HepG2 (cell line): ENCODE measurements at regions not wholly inside any gene's neighbourhood (a gene's known extent, or its start where the extent isn't known, plus 50 kb on each side); places are given as distances from the start of the nearest gene placed in this dataset.

Experiments
- AHR ChIP-seq: IDR thresholded peaks from 2 replicates; pipeline ENCODE4 v1.6.1; 2018; ENCODE audit warnings: missing genetic modification reagents, missing compliant biosample characterization
- HDAC6 ChIP-seq: fragments of 200-600 bp; sonication (generic); IDR thresholded peaks from 2 replicates; pipeline ENCODE4 v1.7.0; 2017; ENCODE audit warnings: mild to moderate bottlenecking, antibody characterized with exemption, low read length, low read depth
- MIXL1 ChIP-seq: IDR thresholded peaks from 2 replicates; pipeline ENCODE4 v1.6.1; 2016
- PLRG1 ChIP-seq: fragments of 450-650 bp; conservative IDR thresholded peaks from 2 replicates; pipeline ENCODE4 v1.6.1; 2016
- TF ChIP-seq, protein P1 (sequence below), 2 experiments: fragments of 450-650 bp in 1 of 2; sonication (generic) in 1 of 2; formaldehyde crosslinking in 1 of 2; IDR thresholded peaks; 2 replicates each; pipeline versions ENCODE4 v1.6.1 to v1.8.0; 2016 to 2022; ENCODE audit warnings: antibody characterized with exemption in 1 of 2, mild to moderate bottlenecking in 1 of 2, missing genetic modification reagents in 1 of 2
- TF ChIP-seq, protein P2 (sequence below): sonication (generic); formaldehyde crosslinking; IDR thresholded peaks from 2 replicates; pipeline ENCODE4 v1.4.0; 2020; ENCODE audit warnings: mild to moderate bottlenecking, low read depth, missing genetic modification reagents
- TF ChIP-seq, protein P3 (sequence below): sonication (generic); formaldehyde crosslinking; IDR thresholded peaks from 2 replicates; pipeline ENCODE4 v1.5.1; 2020; ENCODE audit warnings: missing genetic modification reagents, mild to moderate bottlenecking, borderline replicate concordance

DNA sequence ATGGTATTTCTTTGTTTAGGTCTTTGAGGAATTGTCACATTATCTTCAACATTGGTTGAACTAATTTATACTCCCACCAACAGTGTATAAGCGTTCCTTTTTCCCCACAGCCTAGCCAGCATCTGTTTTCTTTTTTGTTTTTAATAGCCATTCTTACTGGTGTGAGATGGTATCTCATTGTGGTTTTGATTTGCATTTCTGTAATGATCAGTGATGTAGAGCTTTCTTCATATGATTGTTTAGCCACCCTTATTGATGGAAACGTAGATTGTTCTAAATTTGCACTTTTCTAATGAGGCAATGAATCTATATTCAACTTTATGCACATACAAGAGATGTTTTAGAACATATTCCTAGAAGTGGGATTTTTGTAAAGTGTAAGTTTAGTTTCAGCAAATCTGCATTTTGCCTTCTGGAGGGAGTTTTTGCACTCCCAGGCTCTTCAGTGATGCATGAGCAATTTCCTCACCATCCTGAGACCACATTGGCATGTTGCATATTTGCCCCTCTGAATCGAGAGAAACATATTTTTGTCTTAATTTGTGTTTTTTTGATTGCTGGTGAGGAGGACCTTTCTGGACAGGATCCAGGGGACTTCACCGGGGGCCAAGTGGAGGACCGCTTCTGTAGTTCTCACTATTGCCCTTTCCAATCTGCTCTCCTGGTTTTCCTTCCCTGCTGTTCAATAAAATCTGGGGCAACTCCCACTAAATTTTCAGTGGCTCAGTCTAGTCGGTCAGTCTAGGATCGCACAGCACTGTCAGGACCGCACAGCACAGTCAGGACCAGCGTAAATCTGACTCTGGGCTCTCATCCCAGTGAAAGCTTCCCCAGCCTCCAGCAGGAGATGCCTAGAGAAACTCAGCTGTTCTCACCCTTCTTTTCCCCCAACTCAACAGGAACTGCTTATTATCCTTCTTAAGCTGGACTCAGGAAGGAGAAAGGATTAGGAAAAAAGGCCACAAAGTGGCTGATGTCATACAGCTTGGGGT, 157.0 kb downstream of the PTPN20 start (continued):
- TF ChIP-seq, protein P1, sequence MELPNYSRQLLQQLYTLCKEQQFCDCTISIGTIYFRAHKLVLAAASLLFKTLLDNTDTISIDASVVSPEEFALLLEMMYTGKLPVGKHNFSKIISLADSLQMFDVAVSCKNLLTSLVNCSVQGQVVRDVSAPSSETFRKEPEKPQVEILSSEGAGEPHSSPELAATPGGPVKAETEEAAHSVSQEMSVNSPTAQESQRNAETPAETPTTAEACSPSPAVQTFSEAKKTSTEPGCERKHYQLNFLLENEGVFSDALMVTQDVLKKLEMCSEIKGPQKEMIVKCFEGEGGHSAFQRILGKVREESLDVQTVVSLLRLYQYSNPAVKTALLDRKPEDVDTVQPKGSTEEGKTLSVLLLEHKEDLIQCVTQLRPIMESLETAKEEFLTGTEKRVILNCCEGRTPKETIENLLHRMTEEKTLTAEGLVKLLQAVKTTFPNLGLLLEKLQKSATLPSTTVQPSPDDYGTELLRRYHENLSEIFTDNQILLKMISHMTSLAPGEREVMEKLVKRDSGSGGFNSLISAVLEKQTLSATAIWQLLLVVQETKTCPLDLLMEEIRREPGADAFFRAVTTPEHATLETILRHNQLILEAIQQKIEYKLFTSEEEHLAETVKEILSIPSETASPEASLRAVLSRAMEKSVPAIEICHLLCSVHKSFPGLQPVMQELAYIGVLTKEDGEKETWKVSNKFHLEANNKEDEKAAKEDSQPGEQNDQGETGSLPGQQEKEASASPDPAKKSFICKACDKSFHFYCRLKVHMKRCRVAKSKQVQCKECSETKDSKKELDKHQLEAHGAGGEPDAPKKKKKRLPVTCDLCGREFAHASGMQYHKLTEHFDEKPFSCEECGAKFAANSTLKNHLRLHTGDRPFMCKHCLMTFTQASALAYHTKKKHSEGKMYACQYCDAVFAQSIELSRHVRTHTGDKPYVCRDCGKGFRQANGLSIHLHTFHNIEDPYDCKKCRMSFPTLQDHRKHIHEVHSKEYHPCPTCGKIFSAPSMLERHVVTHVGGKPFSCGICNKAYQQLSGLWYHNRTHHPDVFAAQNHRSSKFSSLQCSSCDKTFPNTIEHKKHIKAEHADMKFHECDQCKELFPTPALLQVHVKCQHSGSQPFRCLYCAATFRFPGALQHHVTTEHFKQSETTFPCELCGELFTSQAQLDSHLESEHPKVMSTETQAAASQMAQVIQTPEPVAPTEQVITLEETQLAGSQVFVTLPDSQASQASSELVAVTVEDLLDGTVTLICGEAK (IDR thresholded peaks at IDR 0.05) = no peak
- TF ChIP-seq, protein P1 (CRISPR knock-in tag; IDR thresholded peaks at IDR 0.05) = no peak
- TF ChIP-seq MIXL1 (CRISPR knock-in tag) (no peak), PLRG1 (no peak), HDAC6 (no peak), AHR (CRISPR knock-in tag) (no peak)
- TF ChIP-seq, protein P2, sequence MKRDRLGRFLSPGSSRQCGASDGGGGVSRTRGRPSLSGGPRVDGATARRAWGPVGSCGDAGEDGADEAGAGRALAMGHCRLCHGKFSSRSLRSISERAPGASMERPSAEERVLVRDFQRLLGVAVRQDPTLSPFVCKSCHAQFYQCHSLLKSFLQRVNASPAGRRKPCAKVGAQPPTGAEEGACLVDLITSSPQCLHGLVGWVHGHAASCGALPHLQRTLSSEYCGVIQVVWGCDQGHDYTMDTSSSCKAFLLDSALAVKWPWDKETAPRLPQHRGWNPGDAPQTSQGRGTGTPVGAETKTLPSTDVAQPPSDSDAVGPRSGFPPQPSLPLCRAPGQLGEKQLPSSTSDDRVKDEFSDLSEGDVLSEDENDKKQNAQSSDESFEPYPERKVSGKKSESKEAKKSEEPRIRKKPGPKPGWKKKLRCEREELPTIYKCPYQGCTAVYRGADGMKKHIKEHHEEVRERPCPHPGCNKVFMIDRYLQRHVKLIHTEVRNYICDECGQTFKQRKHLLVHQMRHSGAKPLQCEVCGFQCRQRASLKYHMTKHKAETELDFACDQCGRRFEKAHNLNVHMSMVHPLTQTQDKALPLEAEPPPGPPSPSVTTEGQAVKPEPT (CRISPR knock-in tag) = no peak
- TF ChIP-seq, protein P3, sequence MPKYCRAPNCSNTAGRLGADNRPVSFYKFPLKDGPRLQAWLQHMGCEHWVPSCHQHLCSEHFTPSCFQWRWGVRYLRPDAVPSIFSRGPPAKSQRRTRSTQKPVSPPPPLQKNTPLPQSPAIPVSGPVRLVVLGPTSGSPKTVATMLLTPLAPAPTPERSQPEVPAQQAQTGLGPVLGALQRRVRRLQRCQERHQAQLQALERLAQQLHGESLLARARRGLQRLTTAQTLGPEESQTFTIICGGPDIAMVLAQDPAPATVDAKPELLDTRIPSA (CRISPR knock-in tag) = no peak
